Adrenal gland (tissue), 5 donors: ENCODE measurements at regions not wholly inside any gene's neighbourhood (a gene's known extent, or its start where the extent isn't known, plus 50 kb on each side); places are given as distances from the start of the nearest gene placed in this dataset.

Experiments
- POLR2A ChIP-seq, 2 donors: fragments of 450-650 bp; IDR thresholded peaks; one replicate each; pipeline ENCODE4 v1.6.1; 2017; ENCODE audit warnings: antibody characterized with exemption in 2 of 2, mild to moderate bottlenecking in 2 of 2, moderate library complexity in 1 of 2
- TF ChIP-seq, protein P1 (sequence below), 6 experiments: fragments of 450-650 bp in 4 of 6; fragments of 200-600 bp in 2 of 6; sonication (generic) in 1 of 6; IDR thresholded peaks; 1 replicate in 5 of 6; 2 replicates in 1 of 6; pipeline versions ENCODE4 v1.5.1 to v1.8.0; 2016 to 2021; ENCODE audit warnings: antibody characterized with exemption in 6 of 6, mild to moderate bottlenecking in 2 of 6, moderate library complexity in 1 of 6
- donor health status: DM: no; HTN: no; CAD: no.

DNA sequence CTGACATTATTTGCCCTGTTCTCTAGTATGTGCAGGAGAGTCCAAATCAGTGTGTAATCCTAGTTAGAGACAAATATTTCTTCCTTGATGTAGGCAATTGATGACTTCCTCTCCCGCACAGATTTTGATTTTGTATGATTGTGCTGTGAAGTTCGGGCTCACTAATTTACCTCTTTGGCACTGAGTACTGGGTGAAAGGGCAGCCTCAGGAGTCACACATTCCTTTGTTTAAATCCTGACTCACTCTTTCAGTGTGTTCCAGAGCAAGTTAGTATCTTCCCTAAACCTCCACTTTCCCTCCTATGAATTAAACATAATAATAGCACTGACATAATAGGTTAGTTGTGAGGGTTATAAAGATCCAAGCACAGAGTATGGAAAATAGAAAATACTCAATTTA lies 269.7 kb downstream of the ISL1 start:
- TF ChIP-seq, protein P1, sequence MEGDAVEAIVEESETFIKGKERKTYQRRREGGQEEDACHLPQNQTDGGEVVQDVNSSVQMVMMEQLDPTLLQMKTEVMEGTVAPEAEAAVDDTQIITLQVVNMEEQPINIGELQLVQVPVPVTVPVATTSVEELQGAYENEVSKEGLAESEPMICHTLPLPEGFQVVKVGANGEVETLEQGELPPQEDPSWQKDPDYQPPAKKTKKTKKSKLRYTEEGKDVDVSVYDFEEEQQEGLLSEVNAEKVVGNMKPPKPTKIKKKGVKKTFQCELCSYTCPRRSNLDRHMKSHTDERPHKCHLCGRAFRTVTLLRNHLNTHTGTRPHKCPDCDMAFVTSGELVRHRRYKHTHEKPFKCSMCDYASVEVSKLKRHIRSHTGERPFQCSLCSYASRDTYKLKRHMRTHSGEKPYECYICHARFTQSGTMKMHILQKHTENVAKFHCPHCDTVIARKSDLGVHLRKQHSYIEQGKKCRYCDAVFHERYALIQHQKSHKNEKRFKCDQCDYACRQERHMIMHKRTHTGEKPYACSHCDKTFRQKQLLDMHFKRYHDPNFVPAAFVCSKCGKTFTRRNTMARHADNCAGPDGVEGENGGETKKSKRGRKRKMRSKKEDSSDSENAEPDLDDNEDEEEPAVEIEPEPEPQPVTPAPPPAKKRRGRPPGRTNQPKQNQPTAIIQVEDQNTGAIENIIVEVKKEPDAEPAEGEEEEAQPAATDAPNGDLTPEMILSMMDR (IDR thresholded peaks at IDR 0.05) = no peak
- no peak for TF ChIP-seq POLR2A (IDR thresholded peaks at IDR 0.05)
